ENCODE measurements at regions not wholly inside any gene's neighbourhood (a gene's known extent, or its start where the extent isn't known, plus 50 kb on each side); places are given as distances from the start of the nearest gene placed in this dataset.

GRCh38 chr14:54172114-54172513 lies 215.5 kb upstream of the BMP4 start:
- TF ChIP-seq, protein P1, sequence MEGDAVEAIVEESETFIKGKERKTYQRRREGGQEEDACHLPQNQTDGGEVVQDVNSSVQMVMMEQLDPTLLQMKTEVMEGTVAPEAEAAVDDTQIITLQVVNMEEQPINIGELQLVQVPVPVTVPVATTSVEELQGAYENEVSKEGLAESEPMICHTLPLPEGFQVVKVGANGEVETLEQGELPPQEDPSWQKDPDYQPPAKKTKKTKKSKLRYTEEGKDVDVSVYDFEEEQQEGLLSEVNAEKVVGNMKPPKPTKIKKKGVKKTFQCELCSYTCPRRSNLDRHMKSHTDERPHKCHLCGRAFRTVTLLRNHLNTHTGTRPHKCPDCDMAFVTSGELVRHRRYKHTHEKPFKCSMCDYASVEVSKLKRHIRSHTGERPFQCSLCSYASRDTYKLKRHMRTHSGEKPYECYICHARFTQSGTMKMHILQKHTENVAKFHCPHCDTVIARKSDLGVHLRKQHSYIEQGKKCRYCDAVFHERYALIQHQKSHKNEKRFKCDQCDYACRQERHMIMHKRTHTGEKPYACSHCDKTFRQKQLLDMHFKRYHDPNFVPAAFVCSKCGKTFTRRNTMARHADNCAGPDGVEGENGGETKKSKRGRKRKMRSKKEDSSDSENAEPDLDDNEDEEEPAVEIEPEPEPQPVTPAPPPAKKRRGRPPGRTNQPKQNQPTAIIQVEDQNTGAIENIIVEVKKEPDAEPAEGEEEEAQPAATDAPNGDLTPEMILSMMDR (conservative IDR thresholded peaks at IDR 0.05): no peak
- TF ChIP-seq EZH2 (IDR thresholded peaks at IDR 0.05; ENCODE audit: low read depth): no peak
